HFFc6 (cell line): ENCODE measurements at regions not wholly inside any gene's neighbourhood (a gene's known extent, or its start where the extent isn't known, plus 50 kb on each side); places are given as distances from the start of the nearest gene placed in this dataset.

ENCODE experiments used
- DNase-seq: peaks from one replicate; pipeline ENCODE4 v3.0.0-alpha.2; 2018
- H3K27ac Mint-ChIP-seq: 2 replicates; pipeline ENCODE4 v1.8.0; 2020; ENCODE audit warnings: mild to moderate bottlenecking, mixed read lengths
- H3K27me3 Mint-ChIP-seq: 2 replicates; pipeline ENCODE4 v1.8.0; 2021; ENCODE audit warnings: mild to moderate bottlenecking, moderate library complexity, mixed read lengths; ENCODE audit not compliant: insufficient read depth
- H3K36me3 Mint-ChIP-seq: 2 replicates; pipeline ENCODE4 v1.8.0; 2021; ENCODE audit warnings: low read depth, mixed read lengths
- H3K4me1 Mint-ChIP-seq: 2 replicates; pipeline ENCODE4 v1.8.0; 2020; ENCODE audit warnings: low read depth, mixed read lengths
- H3K4me3 Mint-ChIP-seq: 2 replicates; pipeline ENCODE4 v1.8.0; 2020; ENCODE audit warnings: mild to moderate bottlenecking, moderate library complexity, mixed read lengths
- H3K9me3 Mint-ChIP-seq: 2 replicates; pipeline ENCODE4 v1.8.0; 2020; ENCODE audit warnings: mild to moderate bottlenecking, mixed read lengths
- CTCF ChIP-seq: fragments of 200-600 bp; sonication (generic); IDR thresholded peaks from 2 replicates; pipeline ENCODE4 v1.5.0; 2021; ENCODE audit warnings: antibody characterized with exemption, mild to moderate bottlenecking

GRCh38 chr5:81837667-81838306, 86.9 kb upstream of the SSBP2 start:
- H3K4me3 Mint-ChIP-seq: no peak overlapping the region
- no peak for TF ChIP-seq CTCF
- no peak for DNase-seq
- no peaks in the 10 kb centered on the region for H3K9me3 Mint-ChIP-seq
- H3K4me1 Mint-ChIP-seq: 0 out of 2 replicates have a peak, but pooled peaks cover 5% of the 10 kb centered on the region
- peaks cover 2% of the 10 kb centered on the region; the same call in 1 of the 2 replicates for H3K27me3 Mint-ChIP-seq
- no peaks in the 10 kb centered on the region for H3K36me3 Mint-ChIP-seq
- no peak overlapping the region for H3K27ac Mint-ChIP-seq

GRCh38 chr5:81835814-81836367, 85.0 kb upstream of the SSBP2 start:
- no peaks in the 10 kb centered on the region for H3K9me3 Mint-ChIP-seq
- H3K36me3 Mint-ChIP-seq: no peaks in the 10 kb centered on the region
- DNase-seq: no peak
- no peak for TF ChIP-seq CTCF
- peaks cover 2% of the 10 kb centered on the region; the same call in 1 of the 2 replicates for H3K27me3 Mint-ChIP-seq
- H3K4me1 Mint-ChIP-seq: 0 out of 2 replicates have a peak, but pooled peaks cover 5% of the 10 kb centered on the region
- no peak overlapping the region for H3K4me3 Mint-ChIP-seq
- no peak overlapping the region for H3K27ac Mint-ChIP-seq

GRCh38 chr5:81834021-81834660, 83.2 kb upstream of the SSBP2 start:
- peaks cover 4% of the 10 kb centered on the region; the same call in 1 of the 2 replicates for H3K27me3 Mint-ChIP-seq
- no peak for TF ChIP-seq CTCF
- no peak overlapping the region for H3K27ac Mint-ChIP-seq
- no peaks in the 10 kb centered on the region for H3K9me3 Mint-ChIP-seq
- no peaks in the 10 kb centered on the region for H3K36me3 Mint-ChIP-seq
- no peak for DNase-seq
- no peak overlapping the region for H3K4me3 Mint-ChIP-seq
- H3K4me1 Mint-ChIP-seq: 0 out of 2 replicates have a peak, but pooled peaks cover 5% of the 10 kb centered on the region

DNA sequence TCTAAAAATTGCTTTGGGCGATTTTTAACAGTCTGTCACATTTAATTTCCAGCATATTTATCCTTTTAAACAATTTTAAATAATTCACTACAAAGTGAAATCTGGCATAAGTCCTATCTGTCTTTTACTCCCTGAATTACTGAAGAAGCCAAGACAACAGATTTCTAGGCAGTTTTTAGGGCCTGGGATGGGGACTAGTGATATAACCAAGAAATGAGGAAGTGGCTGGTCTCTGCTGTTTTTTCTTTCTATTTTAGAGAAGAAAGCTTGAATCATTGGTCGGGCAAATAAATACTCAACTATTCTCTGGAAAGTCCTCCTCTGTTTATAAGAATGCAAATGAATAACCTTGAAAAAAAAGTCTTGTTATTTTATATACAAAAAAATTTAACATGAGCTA, 79.7 kb upstream of the SSBP2 start:
- peaks cover 6% of the 10 kb centered on the region for H3K4me1 Mint-ChIP-seq
- H3K27ac Mint-ChIP-seq: no peak overlapping the region
- H3K27me3 Mint-ChIP-seq: peaks cover 3% of the 10 kb centered on the region; the same call in 1 of the 2 replicates
- no peak for TF ChIP-seq CTCF
- H3K36me3 Mint-ChIP-seq: no peaks in the 10 kb centered on the region
- no peak overlapping the region for H3K4me3 Mint-ChIP-seq
- no peaks in the 10 kb centered on the region for H3K9me3 Mint-ChIP-seq
- DNase-seq: no peak

DNA sequence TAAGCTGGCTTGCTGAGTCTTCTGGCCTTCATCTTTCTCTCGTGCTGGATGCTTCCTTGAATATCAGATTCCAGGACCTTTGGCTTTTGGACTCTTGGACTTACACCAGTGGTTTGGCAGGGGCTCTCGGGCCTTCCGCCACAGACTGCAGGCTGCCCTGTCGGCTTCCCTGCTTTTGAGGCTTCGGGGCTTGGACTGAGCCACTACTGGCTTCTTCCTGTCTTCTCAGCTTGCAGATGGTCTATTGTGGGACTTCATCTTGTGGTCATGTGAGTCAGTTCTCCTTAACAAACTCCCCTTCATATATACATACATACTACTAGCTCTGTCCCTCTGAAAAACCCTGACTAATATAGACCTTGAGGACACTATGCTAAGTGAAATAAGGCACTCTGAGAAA, 78.3 kb upstream of the SSBP2 start:
- Mint-ChIP-seq H3K27ac (no peak overlapping the region), H3K36me3 (no peaks in the 10 kb centered on the region)
- TF ChIP-seq CTCF: no peak

More for the DNA sequence above, 78.3 kb upstream of the SSBP2 start:
- peaks cover 3% of the 10 kb centered on the region; the same call in 1 of the 2 replicates for H3K27me3 Mint-ChIP-seq
- H3K4me1 Mint-ChIP-seq: peaks cover 20% of the 10 kb centered on the region
- no peaks in the 10 kb centered on the region for H3K9me3 Mint-ChIP-seq
- no peak for DNase-seq
- H3K4me3 Mint-ChIP-seq: no peak overlapping the region
